Keratinocyte (primary cell): ENCODE measurements at regions not wholly inside any gene's neighbourhood (a gene's known extent, or its start where the extent isn't known, plus 50 kb on each side); places are given as distances from the start of the nearest gene placed in this dataset.
A peak's percentile ranks its signal among the peaks of the same experiment; 100 is the strongest.

Experiments used
- DNase-seq: peaks from one replicate; pipeline ENCODE4 v3.0.0-alpha.2; 2011; ENCODE audit warnings: low read depth, missing footprints, low spot score
- FAIRE-seq: peaks from 2 replicates; lab custom pipeline; 2011; peaks lifted over from hg19 to GRCh38; lab: Jason Lieb, UNC
- H2AFZ ChIP-seq: 2 replicates; pipeline ENCODE4 v1.6.0; 2012; ENCODE audit warnings: low read length, control low read depth, inconsistent platforms; ENCODE audit not compliant: control insufficient read depth
- H3K27ac ChIP-seq: 2 replicates; pipeline ENCODE4 v1.5.1; 2011; ENCODE audit warnings: low read length; ENCODE audit not compliant: control insufficient read depth, insufficient read depth
- H3K27me3 ChIP-seq: 3 replicates; pipeline ENCODE4 v1.6.0; 2011; ENCODE audit warnings: low read length; ENCODE audit not compliant: control insufficient read depth, insufficient read depth; ENCODE audit errors: extremely low read depth
- H3K36me3 ChIP-seq, 2 experiments: 2 replicates in 1 of 2; 3 replicates in 1 of 2; pipeline ENCODE4 v1.5.1; 2011; ENCODE audit warnings: low read length in 2 of 2, mild to moderate bottlenecking in 1 of 2; ENCODE audit not compliant: control insufficient read depth in 2 of 2, insufficient read depth in 2 of 2; ENCODE audit errors: extremely low read depth in 1 of 2
- H3K4me1 ChIP-seq: 3 replicates; pipeline ENCODE4 v1.5.1; 2011; ENCODE audit warnings: low read length; ENCODE audit not compliant: control insufficient read depth, insufficient read depth; ENCODE audit errors: extremely low read depth
- H3K4me2 ChIP-seq: 3 replicates; pipeline ENCODE4 v1.6.0; 2011; ENCODE audit warnings: low read depth, low read length; ENCODE audit not compliant: control insufficient read depth, insufficient read depth; ENCODE audit errors: extremely low read depth
- H3K4me3 ChIP-seq, 3 experiments: fragments of 200-600 bp in 1 of 3; sonication (generic) in 1 of 3; 2 replicates in 2 of 3; 3 replicates in 1 of 3; pipeline ENCODE4 v1.5.1; 2011 to 2016; ENCODE audit warnings: low read length in 3 of 3, mild to moderate bottlenecking in 3 of 3, control low read depth in 2 of 3, inconsistent platforms in 1 of 3, low read depth in 1 of 3, mixed read lengths in 1 of 3, mixed run types in 1 of 3, moderate library complexity in 1 of 3; ENCODE audit not compliant: control insufficient read depth in 2 of 3, insufficient read depth in 2 of 3; ENCODE audit errors: extremely low read depth in 1 of 3
- H3K79me2 ChIP-seq: 2 replicates; pipeline ENCODE4 v1.6.0; 2012; ENCODE audit warnings: low read length; ENCODE audit not compliant: control insufficient read depth, insufficient read depth
- H3K9ac ChIP-seq: 3 replicates; pipeline ENCODE4 v1.6.0; 2011; ENCODE audit warnings: low read length; ENCODE audit not compliant: control insufficient read depth, insufficient read depth; ENCODE audit errors: extremely low read depth
- H3K9me1 ChIP-seq: 3 replicates; pipeline ENCODE4 v1.6.0; 2011; ENCODE audit warnings: low read length; ENCODE audit not compliant: control insufficient read depth, insufficient read depth; ENCODE audit errors: extremely low read depth
- H3K9me3 ChIP-seq: 2 replicates; pipeline ENCODE4 v1.5.1; 2012; ENCODE audit warnings: low read depth, low read length; ENCODE audit not compliant: control insufficient read depth
- H4K20me1 ChIP-seq: 3 replicates; pipeline ENCODE4 v1.6.0; 2011; ENCODE audit warnings: low read length; ENCODE audit not compliant: control insufficient read depth, insufficient read depth; ENCODE audit errors: extremely low read depth
- CTCF ChIP-seq, 3 experiments: IDR thresholded peaks in 1 of 3; conservative IDR thresholded peaks in 1 of 3; optimal IDR thresholded peaks in 1 of 3; 2 replicates in 2 of 3; 3 replicates in 1 of 3; pipeline versions ENCODE3 to v1.5.1; 2011; ENCODE audit warnings: low read length in 3 of 3, mild to moderate bottlenecking in 3 of 3, moderate library complexity in 2 of 3, control low read depth in 1 of 3, inconsistent platforms in 1 of 3; ENCODE audit not compliant: insufficient read depth in 2 of 3; ENCODE audit errors: extremely low read depth in 1 of 3
- EZH2 ChIP-seq: IDR thresholded peaks from one replicate; pipeline ENCODE4 v1.6.1; 2012; ENCODE audit warnings: inconsistent platforms, mild to moderate bottlenecking, low read length, moderate library complexity
- dilution Hi-C: fragments of 300-500 bp; cut with MboI; formaldehyde crosslinking; loops from one replicate; pipeline ENCODE4 v1.7.0; 2020; ENCODE audit warnings: low sequenced_read_pairs; ENCODE audit not compliant: extremely low pct_ligation_motif_present

GRCh38 chr15:30030345-30030744 lies 52.4 kb upstream of the GOLGA8J start:
- no peaks in the 10 kb centered on the region for H3K36me3 ChIP-seq
- H2AFZ ChIP-seq: no peak overlapping the region
- H3K27ac ChIP-seq: no peak overlapping the region
- H3K27me3 ChIP-seq: no peaks in the 10 kb centered on the region
- no peak overlapping the region for H3K4me2 ChIP-seq
- no peaks in the 10 kb centered on the region for H3K4me1 ChIP-seq
- no peaks in the 10 kb centered on the region for H3K79me2 ChIP-seq
- peak in 1 of 3 experiments; percentile 31 for TF ChIP-seq CTCF (optimal IDR thresholded peaks at IDR 0.05 in 1 of 3, IDR thresholded peaks at IDR 0.05 in 1 of 3, conservative IDR thresholded peaks at IDR 0.05 in 1 of 3; ENCODE audit: extremely low read depth in 1 of 3, insufficient read depth in 2 of 3, low read length in 3 of 3)
- no peak for TF ChIP-seq EZH2
- H3K9me3 ChIP-seq: no peaks in the 10 kb centered on the region
- no peak overlapping the region for H3K9ac ChIP-seq
- FAIRE-seq (no peak), DNase-seq (no peak)
- H3K9me1 ChIP-seq: no peaks in the 10 kb centered on the region
- no peak overlapping the region for H3K4me3 ChIP-seq
- H4K20me1 ChIP-seq: no peaks in the 10 kb centered on the region
- dilution Hi-C loops: no loop called here

- Histone ChIP-seq H3K4me3 (no peak overlapping the region), H4K20me1 (no peaks in the 10 kb centered on the region), H3K4me2 (no peak overlapping the region), H3K9ac (no peak overlapping the region), H3K36me3 (no peaks in the 10 kb centered on the region), H3K27ac (no peak overlapping the region), H3K4me1 (no peaks in the 10 kb centered on the region), H3K9me3 (no peaks in the 10 kb centered on the region), H3K27me3 (no peaks in the 10 kb centered on the region), H3K9me1 (no peaks in the 10 kb centered on the region), H2AFZ (no peak overlapping the region), H3K79me2 (no peaks in the 10 kb centered on the region)
- no peak for DNase-seq
- no peak for TF ChIP-seq CTCF (optimal IDR thresholded peaks at IDR 0.05 in 1 of 3, IDR thresholded peaks at IDR 0.05 in 1 of 3, conservative IDR thresholded peaks at IDR 0.05 in 1 of 3; ENCODE audit: extremely low read depth in 1 of 3, insufficient read depth in 2 of 3, low read length in 3 of 3)
- no peak for TF ChIP-seq EZH2
- no peak for FAIRE-seq
- dilution Hi-C loops: no loop called here
These were observed 58.9 kb upstream of the GOLGA8J start for GRCh38 chr15:30023798-30024295.
